SU-DHL-6 (cell line): ENCODE measurements at regions not wholly inside any gene's neighbourhood (a gene's known extent, or its start where the extent isn't known, plus 50 kb on each side); places are given as distances from the start of the nearest gene placed in this dataset.

Experiments used
- H2AFZ ChIP-seq: fragments of 200-600 bp; sonication (generic); 2 replicates; pipeline ENCODE4 v1.6.1; 2014; ENCODE audit warnings: low read depth, mild to moderate bottlenecking, moderate library complexity, mixed read lengths, antibody characterized with exemption, low read length; ENCODE audit not compliant: severe bottlenecking
- H3F3A ChIP-seq: fragments of 200-600 bp; shearing (Covaris generic); 2 replicates; pipeline ENCODE4 v1.6.0; 2016; ENCODE audit warnings: antibody characterized with exemption, mild to moderate bottlenecking; ENCODE audit not compliant: insufficient read depth
- H3K27ac ChIP-seq: fragments of 200-600 bp; sonication (generic); 2 replicates; pipeline ENCODE4 v1.5.1; 2016; ENCODE audit warnings: low read depth, mild to moderate bottlenecking, low read length, moderate library complexity, mixed read lengths
- H3K27me3 ChIP-seq: fragments of 200-600 bp; sonication (generic), shearing (Covaris generic); 2 replicates; pipeline ENCODE4 v1.6.0; 2014; ENCODE audit warnings: mild to moderate bottlenecking, low read length
- H3K36me3 ChIP-seq: fragments of 200-600 bp; sonication (generic); 2 replicates; pipeline ENCODE4 v1.6.1; 2014; ENCODE audit warnings: mild to moderate bottlenecking, low read length, mixed read lengths
- H3K4me2 ChIP-seq: fragments of 300-600, 200-600 bp; shearing (Covaris generic), sonication (generic); 2 replicates; pipeline ENCODE4 v1.6.0; 2014; ENCODE audit warnings: low read length, low read depth, mild to moderate bottlenecking; ENCODE audit not compliant: poor library complexity, severe bottlenecking
- H3K4me3 ChIP-seq: fragments of 200-600 bp; sonication (generic); 2 replicates; pipeline ENCODE4 v1.5.1; 2014; ENCODE audit warnings: antibody characterized with exemption, low read length, mild to moderate bottlenecking, mixed read lengths; ENCODE audit not compliant: insufficient read depth, poor library complexity, severe bottlenecking
- H3K79me2 ChIP-seq: fragments of 200-600 bp; sonication (generic); 2 replicates; pipeline ENCODE4 v1.6.1; 2014; ENCODE audit warnings: mild to moderate bottlenecking, low read length, moderate library complexity; ENCODE audit not compliant: insufficient read depth
- H3K9ac ChIP-seq: fragments of 200-600 bp; sonication (generic); 2 replicates; pipeline ENCODE4 v1.7.0; 2014; ENCODE audit warnings: mild to moderate bottlenecking, low read length
- H3K9me2 ChIP-seq: fragments of 200-600 bp; sonication (generic); replicated peaks from 2 replicates; pipeline ENCODE4 v1.6.1; 2014; ENCODE audit warnings: low read length; ENCODE audit not compliant: insufficient read depth
- H3K9me3 ChIP-seq: fragments of 200-600 bp; sonication (generic); 2 replicates; pipeline ENCODE4 v1.6.1; 2014; ENCODE audit warnings: low read length, mixed read lengths; ENCODE audit not compliant: insufficient read depth
- H4K20me1 ChIP-seq: fragments of 200-600 bp; sonication (generic); 2 replicates; pipeline ENCODE4 v1.6.1; 2014; ENCODE audit warnings: low read depth, mild to moderate bottlenecking, antibody characterized with exemption, low read length, moderate library complexity, mixed read lengths
- EZH2phosphoT487 ChIP-seq: fragments of 200-600 bp; sonication (generic), shearing (Covaris generic); conservative IDR thresholded peaks from 2 replicates; pipeline ENCODE4 v1.6.1; 2018; ENCODE audit warnings: mild to moderate bottlenecking, antibody characterized with exemption, low read length, moderate library complexity, mixed read lengths
- TF ChIP-seq, protein P1 (sequence below): fragments of 200-600 bp; sonication (generic); IDR thresholded peaks from one replicate; pipeline ENCODE4 v1.5.1; 2017; ENCODE audit warnings: antibody characterized with exemption, mild to moderate bottlenecking, low read length, moderate library complexity; ENCODE audit not compliant: insufficient read depth, poor library complexity, severe bottlenecking

DNA sequence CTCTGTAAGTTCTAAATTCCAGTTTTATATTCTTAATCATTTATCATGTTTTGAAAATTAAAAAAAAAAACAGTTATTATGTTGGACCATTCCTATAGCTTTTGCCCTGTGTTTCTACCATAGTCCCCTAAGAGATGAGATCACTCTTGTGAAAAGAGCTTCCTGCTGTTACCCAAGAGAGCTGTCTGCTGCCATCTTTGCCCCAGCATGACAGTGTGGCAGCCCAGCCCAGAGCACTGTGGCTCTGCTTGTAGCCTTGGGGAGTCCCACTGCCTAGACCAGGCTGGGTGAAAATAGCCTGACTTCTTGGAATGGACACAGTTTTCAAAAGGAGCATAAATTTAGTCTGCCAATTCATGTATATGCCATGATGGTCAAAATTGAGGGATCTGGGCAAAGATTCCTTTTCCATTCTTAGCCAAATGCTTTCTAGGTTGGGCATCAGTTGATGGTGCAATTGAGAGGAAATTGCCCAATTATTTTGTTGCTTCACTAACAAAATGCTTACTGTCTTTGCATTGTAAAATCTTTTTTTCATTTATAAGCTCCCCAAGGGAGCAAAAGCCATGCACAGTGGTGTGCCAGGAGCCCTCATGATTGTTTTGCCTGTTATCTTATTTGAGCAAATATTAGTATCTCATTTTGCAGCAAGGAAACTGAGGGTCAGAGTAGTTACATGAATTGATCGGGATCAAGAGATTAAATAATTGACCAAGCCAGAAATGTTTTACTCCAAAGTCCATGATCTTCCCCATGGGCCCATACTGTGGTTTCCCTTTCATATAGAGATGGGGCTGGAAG lies 72.8 kb downstream of the ETS2 start:
- TF ChIP-seq, protein P1, sequence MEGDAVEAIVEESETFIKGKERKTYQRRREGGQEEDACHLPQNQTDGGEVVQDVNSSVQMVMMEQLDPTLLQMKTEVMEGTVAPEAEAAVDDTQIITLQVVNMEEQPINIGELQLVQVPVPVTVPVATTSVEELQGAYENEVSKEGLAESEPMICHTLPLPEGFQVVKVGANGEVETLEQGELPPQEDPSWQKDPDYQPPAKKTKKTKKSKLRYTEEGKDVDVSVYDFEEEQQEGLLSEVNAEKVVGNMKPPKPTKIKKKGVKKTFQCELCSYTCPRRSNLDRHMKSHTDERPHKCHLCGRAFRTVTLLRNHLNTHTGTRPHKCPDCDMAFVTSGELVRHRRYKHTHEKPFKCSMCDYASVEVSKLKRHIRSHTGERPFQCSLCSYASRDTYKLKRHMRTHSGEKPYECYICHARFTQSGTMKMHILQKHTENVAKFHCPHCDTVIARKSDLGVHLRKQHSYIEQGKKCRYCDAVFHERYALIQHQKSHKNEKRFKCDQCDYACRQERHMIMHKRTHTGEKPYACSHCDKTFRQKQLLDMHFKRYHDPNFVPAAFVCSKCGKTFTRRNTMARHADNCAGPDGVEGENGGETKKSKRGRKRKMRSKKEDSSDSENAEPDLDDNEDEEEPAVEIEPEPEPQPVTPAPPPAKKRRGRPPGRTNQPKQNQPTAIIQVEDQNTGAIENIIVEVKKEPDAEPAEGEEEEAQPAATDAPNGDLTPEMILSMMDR = no peak
- no peak for TF ChIP-seq EZH2phosphoT487
- Histone ChIP-seq H2AFZ (no peak overlapping the region), H3K27me3 (no peaks in the 10 kb centered on the region), H4K20me1 (no peaks in the 10 kb centered on the region), H3K36me3 (0 out of 2 replicates have a peak, but pooled peaks cover 5% of the 10 kb centered on the region), H3K4me2 (no peak overlapping the region), H3F3A (no peaks in the 10 kb centered on the region), H3K9me3 (no peaks in the 10 kb centered on the region), H3K79me2 (no peaks in the 10 kb centered on the region), H3K27ac (no peak overlapping the region), H3K4me3 (no peak overlapping the region), H3K9me2 (no peaks in the 10 kb centered on the region), H3K9ac (no peak overlapping the region)

DNA sequence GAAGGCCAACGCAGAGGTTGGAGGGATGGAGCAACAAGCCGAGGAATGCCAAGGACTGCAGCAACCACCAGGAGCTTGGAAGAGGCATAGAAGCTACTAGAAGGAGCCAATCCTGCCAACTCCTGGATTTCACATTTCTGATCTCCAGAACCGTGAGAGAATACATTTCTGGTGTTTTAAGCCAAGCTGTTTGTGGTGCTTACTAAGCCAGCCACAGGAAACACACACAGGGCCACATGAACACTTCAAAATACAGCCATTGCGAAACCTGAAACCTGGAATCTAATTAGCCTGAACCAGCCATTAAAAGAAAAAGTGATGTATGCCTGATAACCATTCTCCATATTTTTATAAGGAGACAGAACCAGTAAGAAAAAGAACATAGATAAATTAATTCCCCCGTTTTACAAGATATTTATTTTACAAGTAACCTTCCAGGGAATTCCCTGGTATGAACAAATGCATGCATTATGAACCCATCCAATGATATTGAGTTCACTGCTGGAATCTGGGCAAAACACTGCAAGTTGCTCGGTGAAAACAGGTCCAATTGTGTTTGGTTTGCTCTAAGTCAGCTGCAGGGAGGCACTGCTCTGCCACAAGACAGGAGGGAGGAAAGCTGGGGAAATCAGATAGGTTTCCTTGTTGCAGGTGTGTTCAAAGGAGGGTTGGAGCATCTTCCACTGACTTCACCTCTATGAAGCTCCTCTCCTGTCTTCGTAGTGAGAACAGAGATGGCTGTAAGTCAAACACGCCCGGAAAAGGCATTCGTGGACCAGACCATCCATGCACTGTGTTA lies 70.2 kb downstream of the ETS2 start:
- no peaks in the 10 kb centered on the region for H3F3A ChIP-seq
- H3K4me3 ChIP-seq = no peak overlapping the region
- H3K36me3 ChIP-seq = no peaks in the 10 kb centered on the region
- no peaks in the 10 kb centered on the region for H3K9me2 ChIP-seq
- H3K9me3 ChIP-seq = no peaks in the 10 kb centered on the region
- H2AFZ ChIP-seq = no peak overlapping the region
- no peak overlapping the region for H3K9ac ChIP-seq
- H3K27me3 ChIP-seq = no peaks in the 10 kb centered on the region
- H3K27ac ChIP-seq = no peak overlapping the region
- TF ChIP-seq, protein P1 = no peak
- no peak for TF ChIP-seq EZH2phosphoT487
- no peak overlapping the region for H3K4me2 ChIP-seq
- no peaks in the 10 kb centered on the region for H4K20me1 ChIP-seq
- H3K79me2 ChIP-seq = no peaks in the 10 kb centered on the region
